ENCODE measurements at regions not wholly inside any gene's neighbourhood (a gene's known extent, or its start where the extent isn't known, plus 50 kb on each side); places are given as distances from the start of the nearest gene placed in this dataset.
A peak's percentile ranks its signal among the peaks of the same experiment; 100 is the strongest.
"Not testable (repeated sequence)": the region's sequence is repeated elsewhere in the genome, so short reads cannot be mapped to it uniquely, and the experiment has no call there.

- DNase-seq (ENCODE audit: low read depth) = peak; percentile 76
Measured at GRCh38 chr6:147909640-147910039, 401.1 kb downstream of the SAMD5 start.

GRCh38 chr6:147910281-147910680 lies 401.8 kb downstream of the SAMD5 start:
- DNase-seq (ENCODE audit: low read depth) = no peak

DNA sequence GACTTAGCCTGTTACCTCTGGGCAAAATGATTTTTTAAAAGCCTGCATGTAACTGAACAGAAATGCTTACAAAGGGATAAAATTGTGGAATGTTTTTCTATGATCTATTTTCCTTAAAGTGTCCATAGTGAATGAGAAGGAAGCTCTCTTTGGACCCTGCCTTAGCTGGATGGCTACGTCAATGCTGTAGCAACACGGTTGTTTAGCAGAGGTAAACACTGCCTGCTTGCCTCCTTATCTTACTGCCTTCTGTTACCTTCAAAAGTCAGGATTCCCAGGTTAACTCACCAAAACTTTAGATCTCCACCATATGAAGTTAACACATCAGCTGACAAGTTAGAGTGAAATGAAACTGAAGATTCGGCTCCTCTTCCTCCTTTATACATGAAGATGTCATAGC lies 402.6 kb downstream of the SAMD5 start:
- no peak for DNase-seq (ENCODE audit: low read depth)

DNA sequence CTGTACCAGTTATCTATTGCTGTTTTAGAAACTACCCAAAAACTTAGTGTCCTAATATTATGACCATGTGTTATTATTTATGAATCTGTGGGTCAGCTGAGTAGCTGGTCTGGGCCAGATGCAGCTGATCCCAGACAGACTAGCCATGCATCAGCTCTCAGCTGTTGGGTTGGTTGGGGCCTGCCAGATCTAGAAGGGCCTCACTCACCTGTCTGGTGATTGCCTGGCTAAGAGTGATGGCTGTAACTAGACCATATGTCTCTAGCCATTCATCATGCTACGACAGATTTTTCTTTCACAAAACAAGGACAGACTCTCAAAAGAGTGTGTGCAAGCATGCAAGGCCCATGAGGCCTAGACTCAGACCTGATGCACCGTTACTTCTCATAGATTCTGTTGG lies 403.2 kb downstream of the SAMD5 start:
- DNase-seq (ENCODE audit: low read depth) = no peak

DNA sequence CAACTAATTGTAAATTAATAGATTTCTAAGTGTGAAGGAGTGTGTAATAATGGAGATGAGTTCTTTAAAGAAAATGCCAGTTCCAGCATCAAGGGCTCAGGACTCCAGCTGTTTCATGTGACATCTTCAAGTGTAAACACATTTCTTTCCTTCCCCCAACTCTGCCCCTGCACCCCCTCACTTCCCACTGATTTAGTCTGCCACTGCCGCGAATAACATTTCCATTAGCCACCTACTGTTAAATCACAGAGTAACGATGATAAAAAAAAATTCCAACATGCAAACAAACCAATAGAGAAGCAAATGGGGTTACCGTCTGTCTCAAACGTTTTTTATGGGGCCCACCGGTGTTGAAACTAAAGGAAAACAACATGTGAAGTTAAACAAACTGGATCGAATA lies 414.3 kb downstream of the SAMD5 start:
- DNase-seq (ENCODE audit: low read depth) = no peak

DNA sequence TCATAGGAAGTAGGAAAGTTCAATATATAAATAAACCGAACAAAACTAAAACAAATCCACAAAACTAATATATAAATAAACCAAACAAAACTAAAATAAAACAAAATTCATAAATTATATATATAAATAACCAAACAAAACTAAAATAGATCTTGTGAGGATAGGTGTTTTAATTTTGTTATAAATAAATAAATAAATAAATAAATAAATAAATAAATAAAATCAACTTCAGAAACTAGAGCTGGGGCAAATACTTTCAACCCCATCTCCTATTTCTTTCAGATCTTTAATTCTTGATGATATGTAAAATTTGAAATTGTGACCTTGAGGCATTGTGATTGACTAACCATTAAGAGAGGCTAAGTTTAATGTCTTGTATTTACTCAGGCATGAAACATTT lies 416.1 kb downstream of the SAMD5 start:
- DNase-seq (ENCODE audit: low read depth) = no peak

DNA sequence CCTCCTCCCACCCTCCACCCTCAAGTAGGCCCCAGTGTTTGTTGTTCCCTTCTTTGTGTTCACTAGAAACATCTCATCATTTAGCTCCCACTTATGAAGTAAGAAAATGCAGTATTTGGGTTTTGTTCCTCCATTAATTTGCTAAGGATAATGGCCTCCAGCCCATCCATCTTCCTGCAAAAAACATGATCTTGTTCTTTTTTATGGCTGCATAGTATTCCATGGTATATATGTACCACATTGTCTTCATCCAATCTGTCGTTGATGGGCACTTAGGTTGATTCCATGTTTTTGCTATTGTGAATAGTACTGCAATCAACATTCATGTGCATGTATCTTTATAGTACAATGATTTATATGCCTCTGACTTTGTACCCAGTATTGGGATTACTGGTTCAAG lies 416.8 kb upstream of the SASH1 start:
- no peak for DNase-seq (ENCODE audit: low read depth)

GRCh38 chr6:147930745-147931144 lies 411.9 kb upstream of the SASH1 start:
- no peak for DNase-seq (ENCODE audit: low read depth)

- DNase-seq (ENCODE audit: low read depth) = no peak
Measured at GRCh38 chr6:147933224-147933623, 409.4 kb upstream of the SASH1 start.

DNA sequence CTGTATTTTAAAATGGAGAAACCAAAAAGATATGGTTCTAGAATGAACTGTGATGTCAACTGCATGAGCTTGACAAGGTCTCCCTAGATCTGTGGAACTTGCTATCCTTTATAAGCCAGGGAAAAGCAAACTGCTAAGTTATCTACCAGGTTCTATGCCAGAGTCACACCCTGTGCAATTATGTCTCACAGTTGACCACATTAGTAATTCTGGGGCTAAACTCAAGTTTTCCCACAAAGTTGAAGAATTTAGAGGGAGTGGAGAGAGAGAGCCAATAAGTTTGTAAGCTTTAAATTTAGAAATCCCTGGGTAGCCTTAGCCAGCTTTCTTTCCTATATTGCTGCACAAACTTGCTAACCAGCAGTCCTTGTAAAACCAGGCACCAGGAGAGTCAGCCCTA lies 407.0 kb upstream of the SASH1 start:
- DNase-seq (ENCODE audit: low read depth) = no peak

DNA sequence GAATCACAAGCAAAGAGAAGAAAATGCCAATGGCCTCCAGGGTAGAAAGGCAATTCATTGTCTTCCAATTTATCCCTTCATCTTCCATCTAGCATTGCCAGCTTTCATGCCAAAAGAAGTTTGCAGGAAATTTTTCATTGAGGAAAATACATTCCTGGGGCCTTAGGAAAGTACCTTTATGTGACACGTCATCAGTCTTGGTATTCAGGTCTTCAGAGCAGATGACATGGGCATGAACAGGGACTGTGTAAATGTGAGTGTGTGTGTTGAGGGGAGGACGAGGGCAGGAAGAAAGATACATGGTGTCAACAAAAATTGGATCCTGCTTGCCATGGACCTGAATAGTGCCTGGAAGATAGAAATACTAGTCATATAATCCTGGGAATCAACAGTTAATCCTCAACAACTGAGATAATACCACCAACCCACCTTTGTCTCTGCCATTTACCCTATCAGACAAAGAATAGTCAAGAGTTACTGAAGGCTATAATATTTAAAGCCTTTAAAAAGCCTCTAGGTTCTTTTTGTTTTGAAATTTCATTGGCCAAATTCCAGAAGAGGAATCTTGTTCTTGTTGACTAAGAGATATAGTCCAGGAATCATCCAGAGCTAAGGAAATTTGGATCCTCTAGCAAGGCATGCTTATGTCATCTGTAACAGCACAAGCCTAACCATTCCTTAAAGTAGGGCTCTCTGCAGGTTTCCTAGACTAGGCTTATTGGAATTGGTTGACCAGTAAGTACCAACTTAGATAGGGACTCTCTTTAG lies 405.8 kb upstream of the SASH1 start:
- DNase-seq (ENCODE audit: low read depth) = peak; percentile 20

GRCh38 chr6:147941143-147941542 lies 401.5 kb upstream of the SASH1 start:
- DNase-seq (ENCODE audit: low read depth) = peak; percentile 20

DNA sequence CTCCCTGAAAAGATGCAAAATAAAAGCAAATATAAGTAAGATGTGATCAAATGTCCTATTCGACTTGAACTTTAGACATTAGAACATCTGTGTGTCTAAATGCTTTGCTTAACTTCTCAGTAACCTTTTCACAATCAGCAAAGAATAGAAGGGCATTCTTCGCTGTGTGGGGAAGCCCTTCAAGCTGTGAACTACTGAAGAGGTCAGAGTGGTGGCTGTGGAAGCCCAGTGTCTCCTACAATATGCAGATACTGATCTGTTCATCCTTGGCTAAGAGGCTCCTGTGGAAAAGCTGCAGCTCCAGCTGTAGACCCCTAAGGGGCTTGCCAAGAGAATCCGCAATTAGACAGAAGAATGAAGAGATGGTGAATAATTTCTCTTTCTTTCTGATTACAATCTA lies 400.3 kb upstream of the SASH1 start:
- no peak for DNase-seq (ENCODE audit: low read depth)

DNA sequence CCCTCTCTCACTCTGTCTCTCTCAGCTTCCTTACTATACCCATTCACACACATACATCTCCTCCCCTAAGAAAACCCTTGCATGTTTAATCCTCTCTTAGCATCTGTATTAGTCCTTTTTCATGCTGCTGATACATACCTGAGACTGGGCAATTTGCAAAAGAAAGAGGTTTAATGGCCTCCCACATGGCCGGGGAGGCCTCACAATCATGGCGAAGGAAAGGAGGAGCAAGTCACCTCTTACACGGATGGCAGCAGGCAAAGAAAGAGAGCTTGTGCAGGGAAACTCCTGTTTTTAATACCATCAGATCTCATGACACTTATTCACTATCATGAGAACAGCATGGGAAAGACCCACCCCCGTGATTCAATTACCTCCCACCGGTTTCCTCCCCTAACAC lies 398.5 kb upstream of the SASH1 start:
- no peak for DNase-seq (ENCODE audit: low read depth)

- DNase-seq (ENCODE audit: low read depth) = peak; percentile 71
Measured at GRCh38 chr6:147947521-147947920, 395.1 kb upstream of the SASH1 start.

- DNase-seq (ENCODE audit: low read depth) = peak; percentile 69
Measured at GRCh38 chr6:147949981-147950622, 392.5 kb upstream of the SASH1 start.

GRCh38 chr6:147950623-147950987 lies 392.0 kb upstream of the SASH1 start:
- peak; percentile 74 for DNase-seq (ENCODE audit: low read depth)

- DNase-seq (ENCODE audit: low read depth) = no peak
Measured at GRCh38 chr6:147951726-147952125, 390.9 kb upstream of the SASH1 start.

- DNase-seq (ENCODE audit: low read depth) = peak; percentile 48
Measured at GRCh38 chr6:147954938-147955337, 387.7 kb upstream of the SASH1 start.

DNA sequence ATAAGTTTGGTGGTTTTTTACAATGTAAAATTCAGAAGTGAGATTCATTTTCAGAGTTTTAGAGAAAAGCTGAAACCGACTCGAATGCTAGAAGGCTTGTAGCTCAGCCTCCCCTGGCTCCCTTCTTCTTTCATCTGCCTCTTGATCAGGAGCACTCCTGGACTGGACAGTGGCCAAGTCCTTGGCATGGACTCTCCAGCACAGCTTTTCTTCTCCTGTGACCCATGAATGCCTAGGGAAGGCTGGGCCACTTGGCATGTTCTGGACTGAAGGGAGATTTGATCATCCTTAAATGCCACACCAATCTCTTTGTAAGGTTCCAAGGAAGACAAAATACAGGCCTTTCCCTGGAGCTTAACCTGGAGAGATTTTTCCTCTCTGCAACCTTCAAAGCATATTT lies 384.0 kb upstream of the SASH1 start:
- DNase-seq (ENCODE audit: low read depth) = peak; percentile 6

GRCh38 chr6:147961481-147962141 lies 381.0 kb upstream of the SASH1 start:
- no peak for DNase-seq (ENCODE audit: low read depth)

- not testable (repeated sequence) for DNase-seq (ENCODE audit: low read depth)
Measured at GRCh38 chr6:147965448-147965847, 377.2 kb upstream of the SASH1 start.

DNA sequence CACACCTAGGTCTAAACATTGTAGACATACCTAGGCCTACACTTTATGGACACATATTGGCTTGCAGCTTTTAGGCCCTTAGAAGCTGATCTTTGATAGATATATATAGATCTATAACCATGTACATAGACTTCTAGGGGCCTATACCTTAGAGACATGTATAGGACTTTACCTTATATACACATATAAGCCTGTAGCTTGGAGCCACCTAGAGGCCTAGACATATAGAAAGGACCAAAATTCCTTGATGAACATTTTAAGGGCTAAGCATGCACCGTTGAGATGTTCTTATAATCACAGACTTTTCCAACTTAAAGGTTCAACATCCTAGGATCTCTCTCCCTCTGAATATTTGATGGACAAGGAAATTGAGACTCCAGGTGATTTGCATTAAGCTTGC lies 371.7 kb upstream of the SASH1 start:
- DNase-seq (ENCODE audit: low read depth) = peak; percentile 22
